Right kidney (tissue), 1 donor: ENCODE measurements at regions not wholly inside any gene's neighbourhood (a gene's known extent, or its start where the extent isn't known, plus 50 kb on each side); places are given as distances from the start of the nearest gene placed in this dataset.
"Not testable (repeated sequence)": the region's sequence is repeated elsewhere in the genome, so short reads cannot be mapped to it uniquely, and the experiment has no call there.

ENCODE experiments used
- DNase-seq: peaks from one replicate; pipeline ENCODE4 v3.0.0-alpha.2; 2016

GRCh38 chr11:87970762-87971161 lies 204.5 kb downstream of the RAB38 start:
- no peak for DNase-seq

- DNase-seq: no peak
Measured at GRCh38 chr11:87967459-87967858, 207.8 kb downstream of the RAB38 start.

- DNase-seq: no peak
Measured at GRCh38 chr11:87966694-87967093, 208.5 kb downstream of the RAB38 start.

GRCh38 chr11:87966216-87966615 lies 209.0 kb downstream of the RAB38 start:
- DNase-seq: no peak

- no peak for DNase-seq
Measured at GRCh38 chr11:87961606-87962005, 213.6 kb downstream of the RAB38 start.

- no peak for DNase-seq
Measured at GRCh38 chr11:87957961-87958360, 217.3 kb downstream of the RAB38 start.

GRCh38 chr11:87954476-87954875 lies 220.8 kb downstream of the RAB38 start:
- no peak for DNase-seq

- DNase-seq: no peak
Measured at GRCh38 chr11:87942786-87943185, 232.5 kb downstream of the RAB38 start.

- DNase-seq: no peak
Measured at GRCh38 chr11:87934182-87934581, 241.1 kb downstream of the RAB38 start.

- DNase-seq: no peak
Measured at GRCh38 chr11:87926250-87926970, 248.8 kb downstream of the RAB38 start.

- DNase-seq: no peak
Measured at GRCh38 chr11:87924125-87924524, 251.1 kb downstream of the RAB38 start.

GRCh38 chr11:87917111-87917510 lies 258.1 kb downstream of the RAB38 start:
- no peak for DNase-seq

- no peak for DNase-seq
Measured at GRCh38 chr11:87909178-87909577, 266.1 kb downstream of the RAB38 start.

- DNase-seq: no peak
Measured at GRCh38 chr11:87908086-87908485, 267.2 kb downstream of the RAB38 start.

GRCh38 chr11:87903345-87903744 lies 271.9 kb downstream of the RAB38 start:
- DNase-seq: no peak

- no peak for DNase-seq
Measured at GRCh38 chr11:87901341-87901740, 273.9 kb downstream of the RAB38 start.

GRCh38 chr11:87897921-87898320 lies 277.3 kb downstream of the RAB38 start:
- DNase-seq: no peak

GRCh38 chr11:87897071-87897470 lies 278.2 kb downstream of the RAB38 start:
- DNase-seq: no peak

- no peak for DNase-seq
Measured at GRCh38 chr11:87894961-87895360, 280.3 kb downstream of the RAB38 start.

- DNase-seq: no peak
Measured at GRCh38 chr11:87892291-87892690, 283.0 kb downstream of the RAB38 start.

- DNase-seq: no peak
Measured at GRCh38 chr11:87889126-87889525, 286.1 kb downstream of the RAB38 start.

GRCh38 chr11:87885084-87885483 lies 290.2 kb downstream of the RAB38 start:
- not testable (repeated sequence) for DNase-seq

- no peak for DNase-seq
Measured at GRCh38 chr11:87879118-87879517, 296.1 kb downstream of the RAB38 start.

- DNase-seq: peak; percentile 14
Measured at GRCh38 chr11:87878373-87878825, 296.8 kb downstream of the RAB38 start.

- DNase-seq: no peak
Measured at GRCh38 chr11:87871056-87871455, 304.2 kb downstream of the RAB38 start.
